ENCODE measurements at regions not wholly inside any gene's neighbourhood (a gene's known extent, or its start where the extent isn't known, plus 50 kb on each side); places are given as distances from the start of the nearest gene placed in this dataset.

GRCh38 chr10:78937393-78937792 is 131.4 kb upstream of the ZMIZ1 start:
- no peak for DNase-seq (ENCODE audit: low read depth in 2 of 2)
- no peak for TF ChIP-seq EZH2 (IDR thresholded peaks at IDR 0.05; ENCODE audit: low read length, missing control alignments)
- TF ChIP-seq CTCF (conservative IDR thresholded peaks at IDR 0.05 in 1 of 2, IDR thresholded peaks at IDR 0.05 in 1 of 2; ENCODE audit: low read depth in 1 of 2, low read length in 2 of 2), result no peak
- H2AFZ ChIP-seq (ENCODE audit: low read length), result no peak overlapping the region
- no peak overlapping the region for H3K4me3 ChIP-seq (replicated peaks in 1 of 4; ENCODE audit: control extremely low read depth in 1 of 4, insufficient read depth in 1 of 4, low read depth in 3 of 4, low read length in 4 of 4)
- no peaks in the 10 kb centered on the region for H4K20me1 ChIP-seq (ENCODE audit: control insufficient read depth, extremely low read depth, insufficient read depth, low read length)
- H3K27ac ChIP-seq (ENCODE audit: insufficient read depth, low read length), result no peak overlapping the region
- no peak overlapping the region for H3K9ac ChIP-seq (ENCODE audit: insufficient read depth, low read length)
- H3K36me3 ChIP-seq (ENCODE audit: control insufficient read depth, insufficient read depth, low read length), result no peaks in the 10 kb centered on the region
- no peaks in the 10 kb centered on the region for H3K9me3 ChIP-seq (ENCODE audit: control insufficient read depth, insufficient read depth, low read depth, low read length)
- no peaks in the 10 kb centered on the region for H3K27me3 ChIP-seq (ENCODE audit: control insufficient read depth, insufficient read depth, low read length)
- H3K79me2 ChIP-seq (ENCODE audit: control insufficient read depth, insufficient read depth, low read length), result no peaks in the 10 kb centered on the region
- no peak overlapping the region for H3K4me2 ChIP-seq (ENCODE audit: extremely low read depth, insufficient read depth, low read length)
- peaks cover 6% of the 10 kb centered on the region for H3K4me1 ChIP-seq (ENCODE audit: control insufficient read depth, extremely low read depth, insufficient read depth, low read length)

- Histone ChIP-seq H3K27me3 (ENCODE audit: control insufficient read depth, insufficient read depth, low read length) (no peaks in the 10 kb centered on the region), H2AFZ (ENCODE audit: low read length) (no peak overlapping the region), H3K9ac (ENCODE audit: insufficient read depth, low read length) (no peak overlapping the region), H3K36me3 (ENCODE audit: control insufficient read depth, insufficient read depth, low read length) (no peaks in the 10 kb centered on the region), H3K4me1 (ENCODE audit: control insufficient read depth, extremely low read depth, insufficient read depth, low read length) (peaks cover 4% of the 10 kb centered on the region), H3K79me2 (ENCODE audit: control insufficient read depth, insufficient read depth, low read length) (no peaks in the 10 kb centered on the region), H3K9me3 (ENCODE audit: control insufficient read depth, insufficient read depth, low read depth, low read length) (no peaks in the 10 kb centered on the region), H3K27ac (ENCODE audit: insufficient read depth, low read length) (no peak overlapping the region), H4K20me1 (ENCODE audit: control insufficient read depth, extremely low read depth, insufficient read depth, low read length) (no peaks in the 10 kb centered on the region), H3K4me3 (replicated peaks in 1 of 4; ENCODE audit: control extremely low read depth in 1 of 4, insufficient read depth in 1 of 4, low read depth in 3 of 4, low read length in 4 of 4) (no peak overlapping the region), H3K4me2 (ENCODE audit: extremely low read depth, insufficient read depth, low read length) (no peak overlapping the region)
- TF ChIP-seq CTCF (conservative IDR thresholded peaks at IDR 0.05 in 1 of 2, IDR thresholded peaks at IDR 0.05 in 1 of 2; ENCODE audit: low read depth in 1 of 2, low read length in 2 of 2), result no peak
- TF ChIP-seq EZH2 (IDR thresholded peaks at IDR 0.05; ENCODE audit: low read length, missing control alignments), result no peak
- DNase-seq (ENCODE audit: low read depth in 2 of 2), result no peak
These were observed 130.7 kb upstream of the ZMIZ1 start for GRCh38 chr10:78937800-78938694.

- H2AFZ ChIP-seq (ENCODE audit: low read length), result no peak overlapping the region
- H3K27me3 ChIP-seq (ENCODE audit: control insufficient read depth, insufficient read depth, low read length), result no peaks in the 10 kb centered on the region
- no peak for TF ChIP-seq EZH2 (IDR thresholded peaks at IDR 0.05; ENCODE audit: low read length, missing control alignments)
- TF ChIP-seq CTCF (conservative IDR thresholded peaks at IDR 0.05 in 1 of 2, IDR thresholded peaks at IDR 0.05 in 1 of 2; ENCODE audit: low read depth in 1 of 2, low read length in 2 of 2), result no peak
- no peak overlapping the region for H3K9ac ChIP-seq (ENCODE audit: insufficient read depth, low read length)
- H3K36me3 ChIP-seq (ENCODE audit: control insufficient read depth, insufficient read depth, low read length), result no peaks in the 10 kb centered on the region
- no peaks in the 10 kb centered on the region for H3K9me3 ChIP-seq (ENCODE audit: control insufficient read depth, insufficient read depth, low read depth, low read length)
- no peaks in the 10 kb centered on the region for H4K20me1 ChIP-seq (ENCODE audit: control insufficient read depth, extremely low read depth, insufficient read depth, low read length)
- H3K27ac ChIP-seq (ENCODE audit: insufficient read depth, low read length), result no peak overlapping the region
- H3K4me3 ChIP-seq (replicated peaks in 1 of 4; ENCODE audit: control extremely low read depth in 1 of 4, insufficient read depth in 1 of 4, low read depth in 3 of 4, low read length in 4 of 4), result no peak overlapping the region
- no peaks in the 10 kb centered on the region for H3K79me2 ChIP-seq (ENCODE audit: control insufficient read depth, insufficient read depth, low read length)
- no peak for DNase-seq (ENCODE audit: low read depth in 2 of 2)
- peaks cover 4% of the 10 kb centered on the region for H3K4me1 ChIP-seq (ENCODE audit: control insufficient read depth, extremely low read depth, insufficient read depth, low read length)
- H3K4me2 ChIP-seq (ENCODE audit: extremely low read depth, insufficient read depth, low read length), result no peak overlapping the region
These were observed 129.8 kb upstream of the ZMIZ1 start for GRCh38 chr10:78938695-78939672.
